Ishikawa (cell line): ENCODE measurements at regions not wholly inside any gene's neighbourhood (a gene's known extent, or its start where the extent isn't known, plus 50 kb on each side); places are given as distances from the start of the nearest gene placed in this dataset.

Source experiments
- CEBPB ChIP-seq: IDR thresholded peaks from 2 replicates; pipeline ENCODE4 v1.6.1; 2012
- CREB1 ChIP-seq: IDR thresholded peaks from 2 replicates; pipeline ENCODE4 v1.6.1; 2012; ENCODE audit warnings: low read depth
- EGR1 ChIP-seq: IDR thresholded peaks from 2 replicates; pipeline ENCODE4 v1.6.1; 2012
- EP300 ChIP-seq: IDR thresholded peaks from 2 replicates; pipeline ENCODE4 v1.6.1; 2012; ENCODE audit warnings: borderline replicate concordance
- FOXM1 ChIP-seq: IDR thresholded peaks from 2 replicates; pipeline ENCODE4 v1.6.1; 2012; ENCODE audit warnings: low read depth, borderline replicate concordance
- NFIC ChIP-seq: IDR thresholded peaks from 2 replicates; pipeline ENCODE4 v1.6.1; 2012
- RAD21 ChIP-seq: IDR thresholded peaks from 2 replicates; pipeline ENCODE4 v1.6.1; 2012; ENCODE audit warnings: low read depth
- REST ChIP-seq: IDR thresholded peaks from 2 replicates; pipeline ENCODE4 v1.6.1; 2012; ENCODE audit warnings: low read depth, mild to moderate bottlenecking
- TAF1 ChIP-seq: IDR thresholded peaks from 2 replicates; pipeline ENCODE4 v1.6.1; 2012; ENCODE audit warnings: low read depth, mild to moderate bottlenecking
- YY1 ChIP-seq: IDR thresholded peaks from 2 replicates; pipeline ENCODE4 v1.6.1; 2012; ENCODE audit warnings: low read depth
- TF ChIP-seq, protein P1 (sequence below): IDR thresholded peaks from 2 replicates; pipeline ENCODE4 v1.6.1; 2012

- TF ChIP-seq EP300 (no peak), FOXM1 (no peak), YY1 (no peak), REST (no peak), TAF1 (no peak), CEBPB (no peak), CREB1 (no peak), RAD21 (no peak), NFIC (no peak), EGR1 (no peak)
- TF ChIP-seq, protein P1, sequence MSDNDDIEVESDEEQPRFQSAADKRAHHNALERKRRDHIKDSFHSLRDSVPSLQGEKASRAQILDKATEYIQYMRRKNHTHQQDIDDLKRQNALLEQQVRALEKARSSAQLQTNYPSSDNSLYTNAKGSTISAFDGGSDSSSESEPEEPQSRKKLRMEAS, result no peak
These were observed 275.3 kb downstream of the PARN start for GRCh38 chr16:14354561-14355351.
